22Rv1 (cell line): ENCODE measurements at regions not wholly inside any gene's neighbourhood (a gene's known extent, or its start where the extent isn't known, plus 50 kb on each side); places are given as distances from the start of the nearest gene placed in this dataset.

Experiments used
- CTCF ChIP-seq: fragments of 450-650 bp; IDR thresholded peaks from 2 replicates; pipeline ENCODE4 v1.5.1; 2017; ENCODE audit warnings: mild to moderate bottlenecking
- ZFX ChIP-seq: fragments of 450-650 bp; IDR thresholded peaks from 2 replicates; pipeline ENCODE4 v1.6.1; 2017; ENCODE audit warnings: antibody characterized with exemption, borderline replicate concordance

GRCh38 chr20:10960416-10960815, 286.6 kb upstream of the JAG1 start:
- TF ChIP-seq CTCF (no peak), ZFX (no peak)
